GM18868 (cell line): ENCODE measurements at regions not wholly inside any gene's neighbourhood (a gene's known extent, or its start where the extent isn't known, plus 50 kb on each side); places are given as distances from the start of the nearest gene placed in this dataset.
"Not testable (repeated sequence)": the region's sequence is repeated elsewhere in the genome, so short reads cannot be mapped to it uniquely, and the experiment has no call there.

Experiments
- ATAC-seq: cut with Tn5 transposase; IDR thresholded peaks from one replicate; pipeline ENCODE4 v1.9.1; 2021; ENCODE audit warnings: mild to moderate bottlenecking, moderate library complexity; ENCODE audit not compliant: unreplicated experiment

GRCh38 chrX:81348388-81348787 lies 146.5 kb downstream of the SH3BGRL start:
- peak; percentile 47 for ATAC-seq

GRCh38 chrX:81354954-81355353 lies 153.1 kb downstream of the SH3BGRL start:
- ATAC-seq: no peak

GRCh38 chrX:81355436-81355835 lies 153.5 kb downstream of the SH3BGRL start:
- ATAC-seq: no peak

GRCh38 chrX:81367291-81367690 lies 165.4 kb downstream of the SH3BGRL start:
- ATAC-seq: no peak

GRCh38 chrX:81377329-81377728 lies 175.4 kb downstream of the SH3BGRL start:
- peak; percentile 57 for ATAC-seq

GRCh38 chrX:81378560-81378959 lies 176.7 kb downstream of the SH3BGRL start:
- ATAC-seq: no peak

GRCh38 chrX:81390237-81390636 lies 188.3 kb downstream of the SH3BGRL start:
- ATAC-seq: peak; percentile 99

- ATAC-seq: no peak
Observed at GRCh38 chrX:81392396-81392795, 190.5 kb downstream of the SH3BGRL start.

- ATAC-seq: no peak
Observed at GRCh38 chrX:81405781-81406180, 203.9 kb downstream of the SH3BGRL start.

- no peak for ATAC-seq
Observed at GRCh38 chrX:81411517-81411916, 209.6 kb downstream of the SH3BGRL start.

- no peak for ATAC-seq
Observed at GRCh38 chrX:81412428-81412827, 210.5 kb downstream of the SH3BGRL start.

GRCh38 chrX:81412857-81413256 lies 211.0 kb downstream of the SH3BGRL start:
- not testable (repeated sequence) for ATAC-seq

- ATAC-seq: no peak
Observed at GRCh38 chrX:81414630-81415029, 212.7 kb downstream of the SH3BGRL start.
